ENCODE measurements at regions not wholly inside any gene's neighbourhood (a gene's known extent, or its start where the extent isn't known, plus 50 kb on each side); places are given as distances from the start of the nearest gene placed in this dataset.
"Not testable (repeated sequence)": the region's sequence is repeated elsewhere in the genome, so short reads cannot be mapped to it uniquely, and the experiment has no call there.

GRCh38 chr5:92177926-92178487 lies 794.9 kb upstream of the ARRDC3 start:
- in situ Hi-C loops (cut with HindIII; ENCODE audit: low sequenced_read_pairs) = no loop called here
- DNase-seq (ENCODE audit: low read depth, low spot score) = no peak
- no peak overlapping the region for H3K4me3 ChIP-seq (ENCODE audit: low read depth, low read length)
- TF ChIP-seq CTCF (IDR thresholded peaks at IDR 0.05; ENCODE audit: low read depth, low read length) = no peak

GRCh38 chr5:92163906-92164305 lies 780.8 kb upstream of the ARRDC3 start:
- no peak for DNase-seq (ENCODE audit: low read depth, low spot score)
- in situ Hi-C loops (cut with HindIII; ENCODE audit: low sequenced_read_pairs) = no loop called here
- no peak overlapping the region for H3K4me3 ChIP-seq (ENCODE audit: low read depth, low read length)
- no peak for TF ChIP-seq CTCF (IDR thresholded peaks at IDR 0.05; ENCODE audit: low read depth, low read length)

GRCh38 chr5:92147798-92148197 lies 764.7 kb upstream of the ARRDC3 start:
- no peak for DNase-seq (ENCODE audit: low read depth, low spot score)
- H3K4me3 ChIP-seq (ENCODE audit: low read depth, low read length) = no peak overlapping the region
- in situ Hi-C loops (cut with HindIII; ENCODE audit: low sequenced_read_pairs) = no loop called here
- TF ChIP-seq CTCF (IDR thresholded peaks at IDR 0.05; ENCODE audit: low read depth, low read length) = no peak

- TF ChIP-seq CTCF (IDR thresholded peaks at IDR 0.05; ENCODE audit: low read depth, low read length) = no peak
- no peak overlapping the region for H3K4me3 ChIP-seq (ENCODE audit: low read depth, low read length)
- no peak for DNase-seq (ENCODE audit: low read depth, low spot score)
- in situ Hi-C loops (cut with HindIII; ENCODE audit: low sequenced_read_pairs) = no loop called here
Measured at GRCh38 chr5:92147266-92147665, 764.1 kb upstream of the ARRDC3 start.

- H3K4me3 ChIP-seq (ENCODE audit: low read depth, low read length) = no peak overlapping the region
- DNase-seq (ENCODE audit: low read depth, low spot score) = no peak
- in situ Hi-C loops (cut with HindIII; ENCODE audit: low sequenced_read_pairs) = no loop called here
- no peak for TF ChIP-seq CTCF (IDR thresholded peaks at IDR 0.05; ENCODE audit: low read depth, low read length)
Measured at GRCh38 chr5:92145852-92146251, 762.7 kb upstream of the ARRDC3 start.

- TF ChIP-seq CTCF (IDR thresholded peaks at IDR 0.05; ENCODE audit: low read depth, low read length) = no peak
- no peak for DNase-seq (ENCODE audit: low read depth, low spot score)
- in situ Hi-C loops (cut with HindIII; ENCODE audit: low sequenced_read_pairs) = no loop called here
- no peak overlapping the region for H3K4me3 ChIP-seq (ENCODE audit: low read depth, low read length)
Measured at GRCh38 chr5:92144824-92145223, 761.7 kb upstream of the ARRDC3 start.

GRCh38 chr5:92132294-92132908 lies 749.3 kb upstream of the ARRDC3 start:
- DNase-seq (ENCODE audit: low read depth, low spot score); in situ Hi-C loops (cut with HindIII; ENCODE audit: low sequenced_read_pairs); H3K4me3 ChIP-seq (ENCODE audit: low read depth, low read length): not testable (repeated sequence)
